Activated T-cell treated with anti-CD3 and anti-CD28 coated beads, Interleukin-2, amount 50 U/mL, for 1 hour (primary cell): ENCODE measurements at regions not wholly inside any gene's neighbourhood (a gene's known extent, or its start where the extent isn't known, plus 50 kb on each side); places are given as distances from the start of the nearest gene placed in this dataset.
"Not testable (repeated sequence)": the region's sequence is repeated elsewhere in the genome, so short reads cannot be mapped to it uniquely, and the experiment has no call there.

Experiments used
- DNase-seq: peaks from one replicate; pipeline ENCODE4 v3.0.0-alpha.2; 2020

DNA sequence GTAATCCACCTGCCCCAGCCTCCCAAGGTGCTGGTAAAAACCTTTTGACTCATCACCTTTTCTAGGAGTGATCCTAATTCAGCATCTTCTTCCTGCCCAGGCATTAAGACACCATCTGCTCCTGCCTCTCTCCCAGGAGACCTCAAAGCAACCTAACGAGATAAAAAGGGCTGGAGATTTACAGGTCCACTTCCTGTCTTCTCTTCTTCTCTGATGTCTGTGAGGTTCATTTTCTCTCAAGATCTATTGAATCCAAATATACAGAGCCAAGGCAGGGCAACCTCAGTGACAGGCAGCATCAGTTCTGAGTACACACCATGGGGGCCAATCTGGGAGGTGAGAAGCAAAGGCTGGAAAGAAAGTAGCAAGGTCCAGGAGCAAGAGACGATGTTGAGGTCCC, 219.4 kb downstream of the SETD4 start:
- no peak for DNase-seq

DNA sequence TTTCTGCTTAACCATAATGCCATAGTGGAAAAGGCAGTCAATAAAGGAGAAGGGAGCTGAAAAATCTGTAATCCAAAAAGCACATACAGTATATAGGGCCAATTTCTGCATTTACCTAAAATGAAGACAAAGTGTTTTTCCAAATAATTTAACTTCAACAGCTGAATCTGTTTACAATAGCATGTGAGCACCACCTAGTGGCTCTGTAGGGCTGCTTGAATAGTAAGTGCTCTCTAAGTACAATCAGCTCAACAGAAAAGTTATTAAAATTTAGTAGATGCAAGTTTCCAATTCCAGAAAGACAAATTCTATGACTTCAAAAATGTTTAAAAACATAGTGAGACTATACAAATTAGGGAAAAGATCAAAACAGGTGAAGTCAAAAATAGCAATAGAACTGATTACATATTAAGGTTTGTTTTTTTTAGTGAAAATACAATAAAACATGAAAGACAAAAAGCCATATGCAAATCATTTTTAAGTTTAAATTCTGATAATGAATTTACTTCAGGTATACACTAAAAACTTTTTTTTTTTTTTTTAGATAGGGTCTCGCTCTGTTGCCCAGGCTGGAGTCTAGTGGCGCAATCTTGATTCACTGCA, 220.0 kb downstream of the SETD4 start:
- DNase-seq: no peak

- no peak for DNase-seq
These were observed 221.2 kb downstream of the SETD4 start for GRCh38 chr21:35838987-35839763.

GRCh38 chr21:35838350-35838749, 222.0 kb downstream of the SETD4 start:
- no peak for DNase-seq

DNA sequence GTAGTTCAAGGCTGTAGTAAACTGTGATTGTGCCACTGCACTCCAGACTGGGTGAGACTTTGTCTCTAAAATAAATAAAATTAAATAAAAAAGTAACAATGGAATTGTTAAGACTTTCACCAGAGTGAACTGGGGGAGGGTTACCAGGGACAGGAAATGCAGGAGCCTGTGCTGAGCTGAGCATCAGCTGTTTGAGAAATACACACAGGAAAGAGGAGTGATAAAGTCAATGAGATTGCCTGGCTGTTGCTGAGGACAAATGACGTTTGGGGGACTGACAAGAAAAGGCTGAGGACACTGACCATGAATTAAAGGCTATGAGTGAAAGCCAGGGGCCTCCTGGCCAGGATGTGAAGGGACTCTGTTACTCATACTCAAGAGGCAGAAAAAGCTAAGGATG, 226.3 kb downstream of the SETD4 start:
- no peak for DNase-seq

DNA sequence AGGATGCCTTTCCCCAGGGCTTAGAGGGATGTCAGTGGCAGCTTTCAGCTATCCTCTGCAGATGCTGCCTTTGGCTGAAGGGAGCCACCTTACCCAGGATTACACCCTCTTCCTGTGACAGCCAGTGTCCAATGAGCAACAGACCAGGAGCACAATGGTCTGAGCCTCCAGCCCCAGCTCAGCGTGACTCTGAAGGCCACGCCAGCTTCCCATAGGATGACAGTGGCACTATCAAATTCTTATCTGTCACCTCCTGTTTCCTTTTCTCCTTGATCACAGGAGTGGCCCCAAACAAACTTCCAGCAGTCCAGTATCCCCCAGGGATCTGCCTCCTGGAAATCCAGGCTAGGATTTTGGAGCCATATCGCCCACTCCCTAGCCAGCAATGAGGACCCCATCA, 226.9 kb downstream of the SETD4 start:
- DNase-seq: no peak

DNA sequence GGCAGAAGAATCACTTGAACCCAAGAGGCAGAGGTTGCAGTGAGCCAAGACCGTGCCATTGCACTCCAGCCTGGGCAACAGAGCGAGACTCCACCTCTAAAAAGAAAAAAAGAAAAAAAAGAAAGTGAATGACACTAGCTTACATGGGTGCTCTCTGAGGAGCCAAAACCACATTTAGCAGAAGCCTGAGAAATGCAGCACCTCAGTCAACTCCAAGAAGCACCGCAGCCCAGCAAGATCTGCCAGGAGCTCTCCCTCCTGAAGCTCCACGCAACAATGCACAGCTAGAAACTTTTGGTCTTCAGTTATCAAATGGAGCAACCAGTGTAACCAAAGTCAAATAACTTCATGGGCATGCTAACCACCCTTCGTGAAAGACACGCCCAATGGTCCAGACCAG, 229.1 kb downstream of the SETD4 start:
- DNase-seq: no peak

DNA sequence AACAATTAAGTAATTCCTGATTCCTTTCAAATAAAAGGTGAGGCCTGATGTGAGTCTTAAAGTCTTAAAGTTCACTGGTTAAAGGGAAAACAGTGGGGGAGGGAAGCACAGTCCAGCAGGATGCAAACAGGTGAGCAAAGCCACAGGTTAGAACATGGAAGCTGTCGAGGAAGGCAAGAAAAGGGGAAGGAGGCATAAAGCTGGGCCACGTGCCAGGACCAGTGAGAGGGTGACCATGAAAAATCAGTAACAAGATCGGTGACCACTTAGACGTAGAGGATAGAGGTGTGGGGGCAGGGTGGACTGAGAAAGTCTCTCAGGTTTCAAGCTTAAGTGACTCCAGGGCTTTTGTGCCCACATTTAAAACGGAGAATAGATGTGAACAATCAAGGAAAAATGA, 231.3 kb downstream of the SETD4 start:
- no peak for DNase-seq

- DNase-seq: no peak
These were observed 232.2 kb downstream of the SETD4 start for GRCh38 chr21:35828161-35828560.

DNA sequence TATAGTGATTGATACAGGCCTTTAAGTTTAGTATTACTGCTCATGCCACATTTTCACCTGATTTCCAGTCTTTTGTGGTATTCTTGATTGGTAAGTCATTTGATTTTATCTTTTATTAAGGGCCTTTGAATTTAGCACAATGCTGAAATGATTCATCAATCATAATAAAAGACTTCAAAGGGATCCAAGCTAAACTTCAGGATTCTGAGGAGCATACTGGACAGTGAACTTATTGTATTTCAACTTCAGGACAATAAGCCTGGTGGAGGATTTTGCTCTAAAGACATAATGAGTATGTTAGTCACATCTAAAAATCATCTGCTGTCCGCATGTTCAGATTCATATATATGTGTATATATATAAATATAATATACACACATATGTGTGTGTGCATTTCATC, 233.3 kb downstream of the SETD4 start:
- DNase-seq: no peak

- DNase-seq: no peak
These were observed 234.7 kb downstream of the SETD4 start for GRCh38 chr21:35825370-35826353.

DNA sequence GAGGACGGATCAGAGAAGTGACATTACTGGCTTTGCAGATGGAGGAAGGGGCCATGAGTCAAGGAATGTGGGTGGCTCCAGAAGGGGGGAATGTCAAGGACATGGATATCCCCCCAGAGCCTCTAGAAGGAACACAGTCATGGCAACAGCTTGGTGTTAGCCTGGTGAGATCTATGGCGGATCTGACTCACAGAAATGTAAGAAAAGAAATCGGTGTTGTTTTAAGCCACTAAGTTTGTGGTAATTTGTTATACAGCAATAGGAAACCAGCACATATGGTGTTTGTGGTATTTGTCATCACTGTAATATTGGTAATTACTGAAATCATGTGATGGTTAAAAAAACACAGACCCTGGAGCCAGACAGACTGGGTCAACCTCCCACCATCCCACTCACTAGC, 236.2 kb downstream of the SETD4 start:
- DNase-seq: no peak

GRCh38 chr21:35819134-35819533, 241.2 kb downstream of the SETD4 start:
- no peak for DNase-seq

DNA sequence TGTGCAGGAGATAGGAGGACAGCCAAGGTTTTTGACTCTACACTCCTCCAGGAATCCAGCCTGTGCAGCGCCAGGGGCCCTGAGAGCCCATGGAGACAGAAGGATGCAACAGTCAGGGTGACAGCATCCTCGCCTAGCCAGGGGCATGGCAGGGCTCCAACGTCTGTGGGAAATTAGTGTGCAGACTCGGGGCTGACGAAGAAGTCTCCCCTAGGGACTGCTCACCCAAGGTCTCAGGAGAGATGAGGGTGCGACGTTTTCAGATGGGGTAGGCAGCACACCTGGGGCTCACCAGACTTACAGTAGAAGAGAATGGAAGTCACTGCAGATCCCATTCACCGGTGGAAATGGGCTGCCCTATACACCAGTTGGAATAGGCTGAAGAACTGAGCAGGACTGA, 241.7 kb downstream of the SETD4 start:
- DNase-seq: no peak

GRCh38 chr21:35814858-35815619, 245.3 kb downstream of the SETD4 start:
- DNase-seq: no peak

- no peak for DNase-seq
These were observed 247.6 kb downstream of the SETD4 start for GRCh38 chr21:35812679-35813078.

GRCh38 chr21:35811191-35811806, 249.0 kb downstream of the SETD4 start:
- no peak for DNase-seq

DNA sequence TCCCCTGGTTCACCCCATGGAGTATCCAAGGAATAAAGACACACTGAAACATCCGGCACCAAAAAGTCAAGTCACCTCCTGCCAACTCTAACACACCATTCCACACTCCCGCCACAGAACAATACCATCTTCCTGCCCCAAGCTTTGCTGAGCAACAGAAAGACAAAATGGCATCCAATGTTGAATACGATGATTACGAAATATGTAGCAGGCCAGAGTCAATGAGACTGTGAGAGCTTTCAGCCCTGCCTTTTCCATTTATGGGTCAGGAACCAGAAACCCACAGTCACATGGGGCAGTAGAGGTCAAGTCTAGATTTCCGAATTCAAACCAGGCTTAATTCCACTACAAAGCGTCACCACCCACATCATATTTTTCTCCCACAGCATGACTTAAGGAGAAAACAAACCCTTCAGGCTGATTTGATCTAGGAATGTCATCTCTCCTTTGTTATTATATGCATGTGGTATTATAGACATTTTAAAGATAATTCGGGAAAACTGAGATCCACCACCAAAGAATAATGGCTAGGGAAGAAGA, 249.8 kb downstream of the SETD4 start:
- DNase-seq: no peak

- no peak for DNase-seq
These were observed 258.9 kb downstream of the SETD4 start for GRCh38 chr21:35801391-35801790.

GRCh38 chr21:35800796-35801385, 259.4 kb downstream of the SETD4 start:
- DNase-seq: not testable (repeated sequence)

DNA sequence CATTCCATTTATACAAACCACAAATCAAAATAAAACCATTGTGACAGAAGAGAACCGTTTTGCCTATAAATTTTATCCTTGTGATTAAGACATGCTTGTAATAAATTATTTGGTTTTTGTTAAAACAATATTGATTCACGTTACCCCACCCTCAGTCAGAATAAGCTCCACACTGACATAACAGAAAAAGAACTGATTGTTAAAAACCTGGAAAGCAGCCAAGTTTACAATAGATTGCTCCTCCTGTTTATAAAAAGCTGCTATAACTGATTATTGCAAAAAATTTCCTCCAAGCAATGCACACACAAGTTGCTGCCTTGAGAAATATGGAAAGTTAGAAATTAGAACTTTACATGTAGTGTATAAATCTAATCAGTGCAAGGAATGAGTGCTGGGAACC, 263.5 kb downstream of the SETD4 start:
- DNase-seq: no peak

GRCh38 chr21:35794527-35794926, 265.8 kb downstream of the SETD4 start:
- DNase-seq: not testable (repeated sequence)
